ENCODE measurements at regions not wholly inside any gene's neighbourhood (a gene's known extent, or its start where the extent isn't known, plus 50 kb on each side); places are given as distances from the start of the nearest gene placed in this dataset.
A peak's percentile ranks its signal among the peaks of the same experiment; 100 is the strongest.

- no peak for DNase-seq (ENCODE audit: low spot score)
Observed at GRCh38 chr1:38465460-38465859, 394.1 kb downstream of the RRAGC start.

GRCh38 chr1:38464071-38464661, 395.4 kb downstream of the RRAGC start:
- no peak for DNase-seq (ENCODE audit: low spot score)

- no peak for DNase-seq (ENCODE audit: low spot score)
Observed at GRCh38 chr1:38463074-38463473, 396.5 kb downstream of the RRAGC start.

GRCh38 chr1:38456531-38456876, 403.1 kb downstream of the RRAGC start:
- no peak for DNase-seq (ENCODE audit: low spot score)

- DNase-seq (ENCODE audit: low spot score) = no peak
Observed at GRCh38 chr1:38455829-38456530, 403.6 kb downstream of the RRAGC start.

GRCh38 chr1:38454749-38455441, 404.7 kb downstream of the RRAGC start:
- no peak for DNase-seq (ENCODE audit: low spot score)

GRCh38 chr1:38454236-38454635, 405.3 kb downstream of the RRAGC start:
- DNase-seq (ENCODE audit: low spot score) = peak; percentile 7

- no peak for DNase-seq (ENCODE audit: low spot score)
Observed at GRCh38 chr1:38452246-38452645, 405.7 kb upstream of the POU3F1 start.

- no peak for DNase-seq (ENCODE audit: low spot score)
Observed at GRCh38 chr1:38451541-38451993, 405.0 kb upstream of the POU3F1 start.

GRCh38 chr1:38448893-38449292, 402.3 kb upstream of the POU3F1 start:
- no peak for DNase-seq (ENCODE audit: low spot score)

GRCh38 chr1:38446936-38447335, 400.3 kb upstream of the POU3F1 start:
- DNase-seq (ENCODE audit: low spot score) = no peak

- no peak for DNase-seq (ENCODE audit: low spot score)
Observed at GRCh38 chr1:38444770-38445442, 398.3 kb upstream of the POU3F1 start.

GRCh38 chr1:38444311-38444710, 397.7 kb upstream of the POU3F1 start:
- no peak for DNase-seq (ENCODE audit: low spot score)

GRCh38 chr1:38440402-38440801, 393.8 kb upstream of the POU3F1 start:
- no peak for DNase-seq (ENCODE audit: low spot score)

- DNase-seq (ENCODE audit: low spot score) = no peak
Observed at GRCh38 chr1:38436749-38437148, 390.2 kb upstream of the POU3F1 start.

- DNase-seq (ENCODE audit: low spot score) = no peak
Observed at GRCh38 chr1:38436006-38436405, 389.4 kb upstream of the POU3F1 start.

GRCh38 chr1:38433084-38433722, 386.6 kb upstream of the POU3F1 start:
- no peak for DNase-seq (ENCODE audit: low spot score)

- DNase-seq (ENCODE audit: low spot score) = no peak
Observed at GRCh38 chr1:38431535-38432376, 385.2 kb upstream of the POU3F1 start.

- no peak for DNase-seq (ENCODE audit: low spot score)
Observed at GRCh38 chr1:38430949-38431348, 384.4 kb upstream of the POU3F1 start.

- DNase-seq (ENCODE audit: low spot score) = no peak
Observed at GRCh38 chr1:38424677-38425076, 378.1 kb upstream of the POU3F1 start.

GRCh38 chr1:38420666-38421065, 374.1 kb upstream of the POU3F1 start:
- no peak for DNase-seq (ENCODE audit: low spot score)

Measured in HT-29 (cell line).